Mesodermal cell (in vitro differentiated cells): ENCODE measurements at regions not wholly inside any gene's neighbourhood (a gene's known extent, or its start where the extent isn't known, plus 50 kb on each side); places are given as distances from the start of the nearest gene placed in this dataset.

Experiments
- H3K27ac ChIP-seq: 2 replicates; pipeline ENCODE4 v1.7.0; 2013; ENCODE audit warnings: mild to moderate bottlenecking, low read depth, low read length, moderate library complexity; ENCODE audit not compliant: severe bottlenecking
- H3K36me3 ChIP-seq: 2 replicates; pipeline ENCODE4 v1.7.1; 2013; ENCODE audit warnings: mild to moderate bottlenecking, low read length, moderate library complexity; ENCODE audit not compliant: control insufficient read depth, insufficient read depth
- H3K4me1 ChIP-seq: one replicate; pipeline ENCODE4 v1.7.1; 2013; ENCODE audit warnings: mild to moderate bottlenecking, low read length; ENCODE audit not compliant: insufficient read depth, control insufficient read depth, poor library complexity, severe bottlenecking
- H3K4me3 ChIP-seq: 2 replicates; pipeline ENCODE4 v1.7.0; 2013; ENCODE audit warnings: low read length, control low read depth, mild to moderate bottlenecking; ENCODE audit not compliant: insufficient read depth, poor library complexity, severe bottlenecking; ENCODE audit errors: extremely low read depth
- H3K9me3 ChIP-seq: 2 replicates; pipeline ENCODE4 v1.7.1; 2013; ENCODE audit warnings: mild to moderate bottlenecking, low read length, moderate library complexity; ENCODE audit not compliant: control insufficient read depth
- WGBS, 2 experiments: methylation state at CpG; one replicate each; pipeline ENCODE4 v1.1.5; 2013; ENCODE audit warnings: missing lambda C conversion rate in 2 of 2; ENCODE audit not compliant: insufficient coverage in 2 of 2; 5-methylcytosine and 5-hydroxymethylcytosine counted together

DNA sequence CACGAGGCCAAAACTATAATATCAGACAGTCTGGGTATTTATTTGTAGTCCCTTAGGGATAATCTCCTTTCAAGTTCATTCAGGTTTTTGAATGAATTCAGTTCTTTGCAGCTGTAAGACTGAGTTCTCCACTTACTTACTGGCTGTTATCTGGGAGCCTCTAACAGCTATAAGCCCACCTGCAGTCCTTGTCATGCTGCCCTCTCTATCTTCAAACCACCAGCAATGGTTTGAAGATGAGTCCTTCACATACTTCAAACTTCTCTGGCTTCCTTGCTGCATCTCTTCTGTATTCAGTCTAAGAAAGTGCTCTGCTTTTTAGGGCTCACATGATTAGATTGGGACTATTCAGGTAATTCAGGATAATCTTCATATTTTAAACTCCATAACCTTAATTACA lies 154.5 kb upstream of the STT3B start:
- Histone ChIP-seq H3K27ac (no peak overlapping the region), H3K4me3 (no peak overlapping the region), H3K36me3 (no peaks in the 10 kb centered on the region), H3K9me3 (no peaks in the 10 kb centered on the region), H3K4me1 (peaks cover 5% of the 10 kb centered on the region)
- no CpG with 5 or more reads among the region's 1 CpG for WGBS, 2 experiments

DNA sequence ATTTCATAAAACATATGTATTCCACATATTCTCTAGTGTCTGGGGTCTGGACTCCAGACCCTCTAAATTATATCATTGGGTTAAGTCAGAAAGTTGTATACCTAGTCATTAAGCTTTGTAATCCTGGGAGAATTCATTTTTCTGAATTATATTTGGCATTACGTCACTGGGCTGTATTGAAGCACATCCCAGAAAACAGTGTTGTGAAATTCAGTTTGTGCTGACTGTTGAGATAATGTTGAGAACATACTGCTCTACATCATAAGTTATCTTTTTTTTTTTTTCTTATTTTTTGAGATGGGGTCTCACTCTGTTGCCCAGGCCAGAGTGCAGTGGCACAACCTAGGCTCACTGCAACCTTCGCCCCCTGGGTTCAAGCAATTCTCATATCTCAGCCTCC lies 153.1 kb upstream of the STT3B start:
- Histone ChIP-seq H3K9me3 (no peaks in the 10 kb centered on the region), H3K4me1 (peaks cover 5% of the 10 kb centered on the region), H3K36me3 (no peaks in the 10 kb centered on the region), H3K27ac (no peak overlapping the region), H3K4me3 (no peak overlapping the region)
- 60 to 86% methylated on average over 1 of the region's 2 CpGs for WGBS, 2 experiments

DNA sequence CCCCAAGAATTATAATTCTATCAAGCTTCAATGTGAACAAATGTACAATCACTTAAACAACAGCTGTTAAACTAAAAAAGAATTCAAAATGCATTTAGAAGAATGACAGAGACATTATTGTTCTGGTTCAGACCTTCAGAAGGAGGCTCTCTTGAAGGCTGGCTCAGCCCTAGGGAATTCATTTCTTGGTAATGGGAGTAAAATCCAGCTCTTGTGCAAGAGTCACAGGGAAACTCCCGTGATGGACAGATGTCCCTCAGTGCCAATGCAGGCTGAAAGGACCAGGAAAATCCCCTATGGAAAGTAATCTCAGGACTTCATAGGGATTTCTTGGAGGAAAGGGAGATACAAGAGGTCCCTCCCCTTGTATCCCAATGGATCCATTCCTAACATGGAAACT lies 149.9 kb upstream of the STT3B start:
- Histone ChIP-seq H3K4me1 (no peaks in the 10 kb centered on the region), H3K4me3 (no peak overlapping the region), H3K9me3 (peaks cover 4% of the 10 kb centered on the region), H3K27ac (no peak overlapping the region), H3K36me3 (no peaks in the 10 kb centered on the region)
- WGBS, 2 experiments, result 100% methylated on average over 1 of the region's 1 CpG; no CpG with 5 or more reads in 1 of the 2 experiments

DNA sequence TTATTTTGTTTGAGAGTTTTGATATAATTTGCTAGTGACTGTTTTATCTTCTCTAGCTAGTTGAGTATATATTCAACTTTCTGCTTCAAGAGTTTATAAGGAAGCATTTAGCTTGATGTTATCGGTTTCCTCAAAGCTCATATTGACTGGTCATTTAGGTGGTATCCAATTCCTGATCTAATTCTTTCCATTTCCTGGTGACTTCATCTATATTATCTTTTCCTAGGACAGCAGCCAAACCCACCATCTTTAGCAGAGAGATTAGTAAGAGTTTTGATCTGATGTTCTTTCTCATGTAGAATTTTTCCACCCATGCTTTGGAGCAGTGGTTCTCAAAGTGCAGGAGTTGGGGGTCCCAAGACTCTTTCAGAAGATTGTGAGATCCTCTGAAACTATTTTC lies 148.6 kb upstream of the STT3B start:
- no peaks in the 10 kb centered on the region for H3K36me3 ChIP-seq
- no peak overlapping the region for H3K27ac ChIP-seq
- peaks cover 4% of the 10 kb centered on the region for H3K9me3 ChIP-seq
- no peak overlapping the region for H3K4me3 ChIP-seq
- H3K4me1 ChIP-seq, result no peaks in the 10 kb centered on the region
- no CpG with 5 or more reads among the region's 1 CpG for WGBS, 2 experiments

DNA sequence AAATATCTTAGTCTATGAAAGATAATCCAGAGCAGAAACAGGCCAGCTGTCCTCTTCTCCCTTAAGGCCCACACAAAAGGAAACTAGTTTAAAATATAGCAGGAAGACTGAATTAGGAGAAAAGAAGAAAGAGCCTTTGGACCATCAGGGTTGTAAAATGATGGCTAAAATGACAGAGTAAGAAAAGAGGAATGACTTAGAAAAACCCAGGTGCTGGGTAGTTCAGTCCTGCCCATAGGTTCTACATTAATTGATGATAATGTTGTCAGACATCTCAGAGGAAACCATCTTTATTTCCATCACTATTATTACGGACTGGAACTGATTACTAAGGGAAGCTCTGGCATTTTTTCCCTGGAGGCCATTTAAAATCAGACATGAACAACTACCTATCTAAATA lies 142.8 kb upstream of the STT3B start:
- H3K36me3 ChIP-seq, result no peaks in the 10 kb centered on the region
- H3K4me3 ChIP-seq, result no peak overlapping the region
- 67 to 100% methylated on average over 1 of the region's 1 CpG for whole genome bisulfite sequencing, 2 experiments

DNA sequence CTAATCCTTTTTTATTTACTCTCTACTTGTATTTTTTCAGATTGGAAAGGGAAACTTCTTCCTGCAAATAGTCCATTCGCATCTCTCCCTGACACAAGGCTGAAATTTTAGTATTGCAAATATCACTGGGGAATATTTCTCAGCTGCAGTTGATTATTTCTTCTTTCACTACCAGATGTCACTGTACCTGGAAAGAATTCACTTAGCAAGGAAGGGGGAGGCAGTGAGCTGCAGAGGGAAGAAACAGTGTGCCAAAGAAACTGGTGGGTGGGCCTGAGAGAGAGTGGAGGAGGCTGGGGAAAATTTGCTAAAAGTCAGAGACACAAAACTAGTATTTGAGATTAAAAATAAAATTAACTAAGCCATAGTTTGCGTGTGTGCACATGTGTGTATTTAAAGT lies 142.3 kb upstream of the STT3B start:
- no peak overlapping the region for H3K4me3 ChIP-seq
- H3K9me3 ChIP-seq, result peaks cover 4% of the 10 kb centered on the region
- H3K27ac ChIP-seq, result no peak overlapping the region
- no CpG with 5 or more reads among the region's 2 CpGs for WGBS, 2 experiments
- no peaks in the 10 kb centered on the region for H3K4me1 ChIP-seq
- H3K36me3 ChIP-seq, result no peaks in the 10 kb centered on the region

More for the DNA sequence above, 142.8 kb upstream of the STT3B start:
- Histone ChIP-seq H3K27ac (no peak overlapping the region), H3K4me1 (no peaks in the 10 kb centered on the region), H3K9me3 (peaks cover 4% of the 10 kb centered on the region)

DNA sequence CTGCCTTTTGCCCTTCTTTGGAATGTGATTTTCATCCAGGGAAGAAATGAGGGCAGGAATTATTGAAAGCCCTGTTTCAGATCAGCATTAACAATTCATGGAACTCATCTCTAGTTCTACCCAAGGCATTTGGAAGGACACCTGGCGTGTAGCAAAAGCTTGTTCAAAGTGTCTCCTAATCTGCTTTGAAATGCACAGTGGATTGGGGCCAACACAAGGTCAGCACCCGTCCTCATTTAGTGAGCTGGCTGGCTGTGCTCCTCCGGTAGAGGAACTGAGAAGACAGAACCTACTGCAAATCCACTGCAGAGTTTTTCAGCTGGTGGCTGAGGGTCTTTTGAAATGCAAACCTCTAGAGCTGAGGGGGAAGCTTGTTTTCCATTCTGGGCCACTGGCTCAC lies 141.6 kb upstream of the STT3B start:
- peaks cover 4% of the 10 kb centered on the region for H3K9me3 ChIP-seq
- H3K4me1 ChIP-seq, result no peaks in the 10 kb centered on the region
- H3K4me3 ChIP-seq, result no peak overlapping the region
- no peak overlapping the region for H3K27ac ChIP-seq
- no peaks in the 10 kb centered on the region for H3K36me3 ChIP-seq
- WGBS, 2 experiments, result 21 to 39% methylated on average over 2 of the region's 3 CpGs

DNA sequence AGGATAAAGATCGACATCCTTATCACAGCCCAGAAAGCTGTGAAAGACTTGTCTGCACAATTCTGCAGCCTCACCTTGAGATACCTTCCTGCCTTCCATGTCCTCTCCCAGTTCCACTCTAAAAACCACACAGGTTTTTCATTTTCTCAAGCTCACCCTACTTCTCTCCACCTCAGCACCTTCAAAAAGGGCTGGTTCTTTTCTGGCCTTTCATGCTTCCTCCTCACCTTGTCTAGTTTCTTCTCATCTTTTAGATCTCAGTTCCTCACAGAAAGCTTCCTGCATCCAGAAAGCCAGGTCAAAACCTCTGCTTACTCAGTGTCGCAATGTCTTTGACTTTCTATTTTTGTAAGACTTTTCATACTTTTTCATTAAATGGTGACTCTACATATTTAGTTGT lies 140.2 kb upstream of the STT3B start:
- Histone ChIP-seq H3K27ac (no peak overlapping the region), H3K4me3 (no peak overlapping the region), H3K4me1 (no peaks in the 10 kb centered on the region), H3K9me3 (no peaks in the 10 kb centered on the region), H3K36me3 (no peaks in the 10 kb centered on the region)
- WGBS, 2 experiments, result 100% methylated on average over 1 of the region's 2 CpGs

DNA sequence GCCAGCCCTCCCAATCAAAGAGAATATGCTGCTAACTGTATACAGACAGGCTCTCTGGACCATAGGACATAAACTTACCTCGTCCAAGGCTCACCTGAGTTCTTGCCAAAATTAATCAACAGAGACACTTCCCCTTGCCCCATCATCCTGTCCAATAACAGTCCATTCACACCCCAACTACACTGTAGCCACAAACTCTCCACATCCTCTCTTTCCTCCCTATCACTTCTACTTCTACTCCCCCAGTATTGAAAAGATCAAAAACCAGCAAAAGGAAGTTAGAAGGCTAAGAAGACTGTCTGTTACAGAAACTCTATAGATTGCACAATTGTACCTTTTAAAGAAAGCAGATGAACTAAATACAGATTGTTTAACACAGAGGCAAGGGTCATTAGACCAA lies 133.5 kb upstream of the STT3B start:
- Histone ChIP-seq H3K4me3 (no peak overlapping the region), H3K36me3 (no peaks in the 10 kb centered on the region), H3K27ac (no peak overlapping the region), H3K9me3 (no peaks in the 10 kb centered on the region), H3K4me1 (no peaks in the 10 kb centered on the region)
- WGBS, 2 experiments, result 67 to 75% methylated on average over 1 of the region's 1 CpG

DNA sequence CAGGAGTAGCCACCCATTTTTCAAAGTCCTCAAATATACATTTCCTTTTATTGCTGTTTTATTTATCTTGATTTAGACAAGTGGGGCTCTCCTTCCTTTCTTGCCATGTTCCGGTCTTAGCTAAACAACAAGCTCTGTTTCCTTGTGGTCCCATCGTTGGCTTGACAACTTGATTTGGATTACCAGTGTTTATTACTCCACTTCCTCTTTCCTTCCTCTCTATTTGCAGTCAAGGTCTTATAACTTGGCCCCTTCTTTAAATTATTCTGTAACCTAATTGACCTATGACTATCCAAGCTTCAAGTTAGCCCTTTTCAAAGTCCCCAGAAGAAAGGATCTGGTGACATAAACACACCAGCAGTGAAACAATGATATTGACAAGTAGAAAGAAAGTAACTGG lies 130.6 kb upstream of the STT3B start:
- H3K27ac ChIP-seq, result no peak overlapping the region
- no peak overlapping the region for H3K4me3 ChIP-seq
- H3K9me3 ChIP-seq, result no peaks in the 10 kb centered on the region
- WGBS, 2 experiments, result 84% methylated on average over 2 of the region's 2 CpGs
- H3K4me1 ChIP-seq, result no peaks in the 10 kb centered on the region
- no peaks in the 10 kb centered on the region for H3K36me3 ChIP-seq

DNA sequence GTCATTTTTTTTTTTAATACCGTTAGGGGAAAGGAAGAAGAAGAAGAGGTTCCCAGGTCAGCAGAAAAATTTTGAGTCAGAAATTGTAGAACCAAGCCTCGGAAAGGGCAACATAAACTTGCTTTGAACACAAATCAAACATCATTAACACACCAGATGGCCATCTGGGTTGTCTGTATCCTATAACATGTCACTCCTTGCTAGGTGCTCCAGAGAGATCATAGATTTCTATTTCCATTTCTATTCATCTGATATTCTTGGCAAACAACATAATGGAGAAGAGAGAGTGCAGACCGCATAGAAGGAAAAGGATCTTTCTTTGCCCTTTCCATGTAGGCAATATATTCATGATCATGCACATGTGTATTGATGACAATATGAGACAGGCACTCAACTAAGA lies 129.5 kb upstream of the STT3B start:
- no peak overlapping the region for H3K4me3 ChIP-seq
- no peaks in the 10 kb centered on the region for H3K9me3 ChIP-seq
- 100% methylated on average over 1 of the region's 3 CpGs; no CpG with 5 or more reads in 1 of the 2 experiments for WGBS, 2 experiments
- H3K4me1 ChIP-seq, result no peaks in the 10 kb centered on the region
- no peak overlapping the region for H3K27ac ChIP-seq
- H3K36me3 ChIP-seq, result no peaks in the 10 kb centered on the region
